ENCODE measurements at regions not wholly inside any gene's neighbourhood (a gene's known extent, or its start where the extent isn't known, plus 50 kb on each side); places are given as distances from the start of the nearest gene placed in this dataset.

DNA sequence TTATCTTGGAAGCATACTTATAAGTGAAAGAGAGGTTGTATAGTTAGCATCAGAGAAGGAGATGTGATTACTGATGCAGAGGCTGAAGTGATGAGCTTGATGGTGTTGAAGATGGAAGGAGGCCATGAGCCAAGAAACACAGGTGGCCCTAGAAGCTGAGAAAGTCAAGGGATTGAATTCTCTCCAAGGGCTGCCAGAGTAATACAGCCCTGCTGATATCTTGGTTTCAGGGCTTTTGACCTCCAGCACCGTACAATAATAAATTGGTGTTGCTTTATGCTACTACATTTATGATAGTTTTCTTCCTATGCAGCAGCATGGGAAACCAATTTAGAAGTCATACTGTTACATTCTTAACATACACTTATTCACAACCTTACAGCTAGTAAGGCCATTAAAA, 1133.3 kb downstream of the AACS start:
- DNase-seq (ENCODE audit: low spot score): no peak

- no peak for DNase-seq (ENCODE audit: low spot score)
Observed at GRCh38 chr12:126198966-126199692, 1133.9 kb downstream of the AACS start.

GRCh38 chr12:126201981-126202537, 1136.8 kb downstream of the AACS start:
- DNase-seq (ENCODE audit: low spot score): no peak

DNA sequence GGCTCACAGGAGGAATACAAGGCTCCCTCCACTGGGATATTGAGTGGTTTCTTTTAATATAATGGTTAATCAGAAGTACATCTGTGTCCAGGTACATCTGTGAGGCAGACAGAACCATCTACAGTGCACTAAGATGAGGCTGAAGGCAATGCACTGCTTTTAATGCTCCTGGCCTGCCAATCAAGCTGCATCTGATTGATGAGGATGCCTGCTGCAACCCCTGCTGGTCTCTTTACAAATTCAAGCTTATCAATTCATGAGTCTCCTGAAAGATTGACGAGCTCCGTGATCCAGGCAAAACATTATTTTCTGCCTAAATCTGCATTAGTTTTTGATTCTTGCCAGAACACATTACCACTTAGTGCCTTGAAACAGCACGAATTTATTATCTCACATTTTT, 1139.1 kb downstream of the AACS start:
- DNase-seq (ENCODE audit: low spot score): no peak

DNA sequence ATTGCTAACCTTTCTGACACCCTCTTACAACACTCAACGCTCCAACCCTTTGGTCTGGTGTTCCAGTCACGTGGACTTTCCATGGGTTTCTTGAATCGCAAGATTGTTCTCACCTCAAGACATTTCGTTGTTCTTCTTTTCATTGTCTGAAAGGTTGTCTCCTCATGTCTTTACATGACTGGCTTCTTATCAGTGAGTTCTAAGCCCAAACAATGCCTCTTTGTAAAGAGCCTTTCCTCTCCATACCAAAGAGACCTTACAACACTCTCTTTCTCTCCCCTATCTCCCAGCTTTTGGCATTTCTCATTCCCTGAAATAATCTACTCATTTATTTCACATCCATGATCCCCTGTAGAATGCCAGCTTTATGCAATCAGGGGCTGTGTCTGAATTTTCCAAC, 1144.8 kb downstream of the AACS start:
- DNase-seq (ENCODE audit: low spot score): no peak

DNA sequence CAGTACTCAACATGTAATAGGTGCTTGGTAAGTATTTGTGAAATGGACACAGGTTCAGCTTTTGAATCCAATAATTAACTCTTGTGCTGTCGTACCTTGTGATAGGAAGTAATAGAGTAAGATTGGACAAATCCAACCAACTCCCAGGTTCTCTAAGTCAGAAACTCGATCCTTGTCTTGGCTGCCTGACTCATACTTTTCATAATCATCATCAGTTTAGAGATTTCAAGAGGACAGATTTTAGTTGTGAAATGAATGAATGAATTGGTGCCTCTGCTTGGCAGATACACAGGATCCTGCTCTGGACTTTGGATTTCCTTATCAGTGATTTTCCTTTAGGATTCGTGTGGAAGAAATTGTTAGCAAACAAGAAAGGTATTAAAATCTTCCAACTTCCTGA, 1145.2 kb downstream of the AACS start:
- no peak for DNase-seq (ENCODE audit: low spot score)

GRCh38 chr12:126212824-126213223, 1147.6 kb downstream of the AACS start:
- DNase-seq (ENCODE audit: low spot score): no peak

GRCh38 chr12:126218697-126219096, 1153.5 kb downstream of the AACS start:
- DNase-seq (ENCODE audit: low spot score): no peak

- DNase-seq (ENCODE audit: low spot score): no peak
Observed at GRCh38 chr12:126219139-126219538, 1153.9 kb downstream of the AACS start.

- no peak for DNase-seq (ENCODE audit: low spot score)
Observed at GRCh38 chr12:126219654-126220279, 1154.5 kb downstream of the AACS start.

DNA sequence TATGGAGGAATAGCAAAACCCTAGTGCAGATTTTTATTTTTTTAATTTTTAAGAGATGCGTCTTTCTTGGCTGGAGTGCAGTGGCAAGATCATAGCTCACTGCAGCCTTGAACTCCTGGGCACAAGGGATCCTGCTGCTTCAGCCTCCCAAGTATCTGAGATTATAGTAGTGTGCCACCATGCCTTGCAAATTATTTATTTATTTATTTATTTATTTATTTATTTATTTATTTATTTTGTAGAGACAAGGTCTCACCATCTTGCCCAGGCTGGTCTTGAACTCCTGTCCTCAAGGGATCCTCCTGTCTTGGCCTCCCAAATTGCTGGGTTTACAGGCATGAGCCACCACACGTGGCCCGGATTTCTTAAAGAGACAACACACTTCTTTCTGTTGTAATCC, 1158.8 kb downstream of the AACS start:
- DNase-seq (ENCODE audit: low spot score): no peak

GRCh38 chr12:126228936-126229335, 1163.7 kb downstream of the AACS start:
- no peak for DNase-seq (ENCODE audit: low spot score)

- no peak for DNase-seq (ENCODE audit: low spot score)
Observed at GRCh38 chr12:126232711-126233110, 1167.5 kb downstream of the AACS start.

GRCh38 chr12:126233625-126234024, 1168.4 kb downstream of the AACS start:
- no peak for DNase-seq (ENCODE audit: low spot score)

DNA sequence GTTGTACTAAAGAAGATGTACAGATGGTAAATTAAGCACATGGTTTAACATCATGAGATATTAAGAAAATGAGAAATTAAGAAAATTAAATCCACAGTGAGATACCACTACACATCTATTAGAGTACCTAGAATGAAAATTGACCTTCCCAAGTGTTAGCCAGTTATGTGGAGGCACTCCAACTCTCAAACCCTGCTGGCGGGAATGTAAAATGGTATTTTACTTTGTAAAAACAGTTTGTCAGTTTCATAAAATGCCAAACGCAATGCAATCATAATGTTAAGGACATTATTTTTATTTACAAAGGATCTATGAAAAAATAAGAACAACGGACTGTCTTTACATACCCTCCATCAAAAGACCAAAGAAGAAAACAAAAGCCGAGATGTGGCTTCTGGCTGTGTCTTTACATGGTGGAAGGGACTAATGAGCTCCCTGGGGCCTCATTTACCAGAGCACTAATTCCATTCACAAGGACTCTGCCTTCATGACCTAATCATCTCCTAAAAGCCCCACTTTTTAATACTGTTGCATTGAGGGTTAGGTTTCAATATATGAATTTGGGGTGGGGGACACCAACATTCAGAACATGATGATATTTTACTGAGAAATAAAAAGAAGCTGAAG, 1178.7 kb downstream of the AACS start:
- DNase-seq (ENCODE audit: low spot score): no peak

DNA sequence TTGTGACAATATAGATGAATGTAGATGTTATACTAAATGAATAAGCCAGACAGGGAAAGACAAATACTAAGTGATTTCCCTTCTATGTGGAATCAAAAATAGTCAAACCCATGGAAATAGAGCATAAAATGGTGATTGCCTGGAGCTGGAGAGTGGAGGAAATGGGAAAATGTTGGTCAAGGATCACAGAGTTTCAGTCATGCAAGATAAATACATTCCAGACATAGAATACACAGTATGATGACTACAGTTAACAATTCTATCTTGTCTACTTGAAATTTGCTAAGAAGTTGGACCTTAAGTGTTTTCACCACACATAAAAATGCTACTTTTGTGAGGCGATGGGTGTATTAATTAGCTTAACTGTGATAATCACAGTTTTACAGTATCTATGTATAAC, 1182.7 kb downstream of the AACS start:
- DNase-seq (ENCODE audit: low spot score): no peak

DNA sequence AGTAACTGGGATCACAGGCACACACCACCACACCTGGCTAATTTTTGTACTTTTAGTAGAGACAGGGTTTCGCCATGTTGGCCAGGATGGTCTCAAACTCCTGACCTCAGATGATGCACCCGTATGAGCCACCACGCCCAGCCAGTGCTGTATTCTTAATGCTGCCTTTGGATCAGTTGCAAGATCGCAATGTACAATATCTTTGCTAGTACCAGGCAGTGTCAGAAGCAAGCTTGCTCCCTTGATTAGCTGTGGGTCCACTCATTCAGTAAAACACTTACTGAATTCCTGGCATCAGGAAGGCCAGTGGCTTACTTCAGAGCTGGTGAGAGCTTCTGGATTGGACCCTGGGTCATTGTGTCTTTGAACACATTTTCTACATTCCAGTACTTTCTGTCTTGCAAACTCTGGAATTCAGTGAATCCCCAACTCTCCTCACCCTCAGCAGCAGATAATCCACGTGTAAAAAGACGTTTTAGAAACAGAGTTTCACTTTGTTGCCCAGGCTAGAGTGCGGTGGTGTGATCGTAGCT, 1183.7 kb downstream of the AACS start:
- DNase-seq (ENCODE audit: low spot score): no peak

DNA sequence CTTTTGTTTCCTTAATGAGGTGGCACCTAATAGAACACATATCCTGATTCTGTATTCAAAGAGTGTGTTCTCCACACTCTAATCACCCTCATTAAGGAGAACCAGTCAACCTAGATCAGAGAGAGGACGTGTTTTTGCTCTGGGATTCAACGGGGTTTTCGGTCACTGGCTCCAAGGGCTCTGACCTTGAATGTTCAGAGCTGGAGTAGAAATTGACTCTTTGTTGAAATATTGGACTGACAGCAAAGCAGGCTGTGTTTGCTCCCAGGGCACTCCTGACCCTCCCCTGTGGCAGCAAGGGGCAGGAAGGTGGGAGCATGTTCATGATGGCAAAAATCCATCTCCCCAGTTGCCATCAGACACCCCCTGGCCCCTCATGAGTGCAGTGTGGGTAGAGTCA, 1193.0 kb downstream of the AACS start:
- DNase-seq (ENCODE audit: low spot score): no peak

- DNase-seq (ENCODE audit: low spot score): no peak
Observed at GRCh38 chr12:126262829-126263228, 1197.6 kb downstream of the AACS start.

DNA sequence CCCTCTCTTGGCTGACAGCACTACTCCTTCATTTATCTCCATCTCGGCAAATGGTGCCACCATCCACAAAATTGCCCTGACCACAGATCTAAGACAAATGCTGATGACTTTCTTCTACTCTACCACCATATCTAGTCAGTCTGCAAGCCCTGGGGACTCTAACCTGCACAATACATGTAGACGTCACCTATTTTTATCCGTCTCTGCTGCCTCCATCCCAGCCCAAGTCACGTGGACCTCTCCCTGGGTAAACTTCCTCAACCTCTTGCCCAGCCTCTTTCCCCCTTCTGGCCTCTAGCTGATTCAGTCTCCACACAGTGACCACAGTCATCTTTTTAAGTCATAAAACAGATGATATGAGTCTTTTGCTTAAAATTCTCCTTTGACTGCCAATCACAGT, 1203.0 kb downstream of the AACS start:
- DNase-seq (ENCODE audit: low spot score): no peak

DNA sequence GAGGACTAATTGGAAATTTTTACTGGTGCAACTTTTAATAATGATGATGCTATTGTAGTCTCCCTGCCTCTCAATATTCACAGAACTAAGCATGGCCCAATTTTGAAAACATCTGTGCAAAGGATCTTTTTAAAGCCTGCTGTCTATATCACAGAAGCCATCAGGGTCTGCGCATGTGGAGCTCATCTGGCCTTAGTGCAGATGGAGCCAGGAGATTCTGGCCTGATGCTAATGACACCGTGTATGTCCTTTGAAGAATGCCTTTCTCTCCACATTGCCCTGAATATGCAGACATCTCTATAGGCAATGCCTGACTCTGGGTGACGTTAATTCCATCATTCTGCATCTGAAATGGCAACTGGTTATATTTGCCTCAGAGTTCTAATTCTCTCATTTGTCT, 1205.9 kb downstream of the AACS start:
- DNase-seq (ENCODE audit: low spot score): no peak

DNA sequence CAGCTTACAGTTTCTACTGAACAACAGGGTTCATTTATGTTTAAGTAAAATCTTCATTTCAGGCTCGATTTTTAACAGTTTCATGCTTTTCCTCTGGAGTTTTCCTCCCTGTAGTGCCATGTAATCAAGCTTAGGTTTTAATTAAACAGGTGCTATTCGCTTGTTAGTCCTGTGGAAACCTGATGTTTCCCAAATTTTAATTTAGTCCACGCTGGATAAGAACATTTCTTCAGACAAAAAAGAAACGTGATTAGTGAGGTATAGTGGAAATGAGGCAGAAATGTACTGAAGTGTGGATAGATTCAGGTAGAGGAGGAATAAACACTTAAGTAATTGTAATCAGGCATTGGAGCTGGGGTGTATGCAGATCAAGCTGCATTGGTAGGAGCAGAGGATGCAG, 1217.5 kb downstream of the AACS start:
- DNase-seq (ENCODE audit: low spot score): no peak

- DNase-seq (ENCODE audit: low spot score): no peak
Observed at GRCh38 chr12:126286203-126286602, 1221.0 kb downstream of the AACS start.
